ENCODE measurements at regions not wholly inside any gene's neighbourhood (a gene's known extent, or its start where the extent isn't known, plus 50 kb on each side); places are given as distances from the start of the nearest gene placed in this dataset.

- TF ChIP-seq, protein P1, sequence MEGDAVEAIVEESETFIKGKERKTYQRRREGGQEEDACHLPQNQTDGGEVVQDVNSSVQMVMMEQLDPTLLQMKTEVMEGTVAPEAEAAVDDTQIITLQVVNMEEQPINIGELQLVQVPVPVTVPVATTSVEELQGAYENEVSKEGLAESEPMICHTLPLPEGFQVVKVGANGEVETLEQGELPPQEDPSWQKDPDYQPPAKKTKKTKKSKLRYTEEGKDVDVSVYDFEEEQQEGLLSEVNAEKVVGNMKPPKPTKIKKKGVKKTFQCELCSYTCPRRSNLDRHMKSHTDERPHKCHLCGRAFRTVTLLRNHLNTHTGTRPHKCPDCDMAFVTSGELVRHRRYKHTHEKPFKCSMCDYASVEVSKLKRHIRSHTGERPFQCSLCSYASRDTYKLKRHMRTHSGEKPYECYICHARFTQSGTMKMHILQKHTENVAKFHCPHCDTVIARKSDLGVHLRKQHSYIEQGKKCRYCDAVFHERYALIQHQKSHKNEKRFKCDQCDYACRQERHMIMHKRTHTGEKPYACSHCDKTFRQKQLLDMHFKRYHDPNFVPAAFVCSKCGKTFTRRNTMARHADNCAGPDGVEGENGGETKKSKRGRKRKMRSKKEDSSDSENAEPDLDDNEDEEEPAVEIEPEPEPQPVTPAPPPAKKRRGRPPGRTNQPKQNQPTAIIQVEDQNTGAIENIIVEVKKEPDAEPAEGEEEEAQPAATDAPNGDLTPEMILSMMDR (IDR thresholded peaks at IDR 0.05), result no peak
- TF ChIP-seq POLR2A (IDR thresholded peaks at IDR 0.05; ENCODE audit: low read depth) (no peak), POLR2AphosphoS5 (IDR thresholded peaks at IDR 0.05) (no peak)
These were observed 80.7 kb upstream of the EEF1E1 start for GRCh38 chr6:8182902-8183665.
